Fibroblast of lung (primary cell): ENCODE measurements at regions not wholly inside any gene's neighbourhood (a gene's known extent, or its start where the extent isn't known, plus 50 kb on each side); places are given as distances from the start of the nearest gene placed in this dataset.

Experiments
- DNase-seq, 2 donors: peaks; one replicate each; pipeline versions ENCODE4 v3.0.0 to v3.0.0-alpha.2; 2010; ENCODE audit warnings: low read depth in 2 of 2
- H2AFZ ChIP-seq: 2 replicates; pipeline ENCODE4 v1.5.1; 2012; ENCODE audit warnings: low read length, control low read depth, inconsistent platforms
- H3K27ac ChIP-seq: 2 replicates; pipeline ENCODE4 v1.5.1; 2011; ENCODE audit warnings: low read length, control low read depth; ENCODE audit not compliant: insufficient read depth
- H3K27me3 ChIP-seq: 2 replicates; pipeline ENCODE4 v1.5.1; 2011; ENCODE audit warnings: mild to moderate bottlenecking, low read length; ENCODE audit not compliant: control insufficient read depth, insufficient read depth
- H3K36me3 ChIP-seq: 2 replicates; pipeline ENCODE4 v1.5.1; 2011; ENCODE audit warnings: low read length; ENCODE audit not compliant: control insufficient read depth, insufficient read depth
- H3K4me1 ChIP-seq: 2 replicates; pipeline ENCODE4 v1.5.1; 2011; ENCODE audit warnings: low read length; ENCODE audit not compliant: control insufficient read depth, insufficient read depth; ENCODE audit errors: extremely low read depth
- H3K4me2 ChIP-seq: 2 replicates; pipeline ENCODE4 v1.5.1; 2011; ENCODE audit warnings: low read length, control low read depth; ENCODE audit not compliant: insufficient read depth; ENCODE audit errors: extremely low read depth
- H3K4me3 ChIP-seq, 4 experiments: fragments of 200-600 bp in 1 of 4; sonication (generic) in 1 of 4; replicated peaks in 1 of 4; 2 replicates each; pipeline ENCODE4 v1.5.1; 2011 to 2016; ENCODE audit warnings: low read length in 4 of 4, low read depth in 3 of 4, mild to moderate bottlenecking in 3 of 4, control low read depth in 2 of 4, inconsistent platforms in 1 of 4, mixed read lengths in 1 of 4; ENCODE audit not compliant: insufficient read depth in 1 of 4; ENCODE audit errors: control extremely low read depth in 1 of 4
- H3K79me2 ChIP-seq: 2 replicates; pipeline ENCODE4 v1.5.1; 2012; ENCODE audit warnings: mild to moderate bottlenecking, low read length, inconsistent platforms; ENCODE audit not compliant: control insufficient read depth, insufficient read depth
- H3K9ac ChIP-seq: 2 replicates; pipeline ENCODE4 v1.5.1; 2011; ENCODE audit warnings: mild to moderate bottlenecking, low read length, control low read depth; ENCODE audit not compliant: insufficient read depth
- H3K9me3 ChIP-seq: 2 replicates; pipeline ENCODE4 v1.5.1; 2012; ENCODE audit warnings: low read depth, low read length; ENCODE audit not compliant: control insufficient read depth, insufficient read depth
- H4K20me1 ChIP-seq: 2 replicates; pipeline ENCODE4 v1.5.1; 2011; ENCODE audit warnings: low read length; ENCODE audit not compliant: control insufficient read depth, insufficient read depth; ENCODE audit errors: extremely low read depth
- CTCF ChIP-seq, 2 donors: IDR thresholded peaks in 1 of 2; conservative IDR thresholded peaks in 1 of 2; 1 replicate in 1 of 2; 2 replicates in 1 of 2; pipeline ENCODE4 v1.5.1; 2011 to 2012; ENCODE audit warnings: low read length in 2 of 2, control low read depth in 1 of 2, inconsistent platforms in 1 of 2, low read depth in 1 of 2, mild to moderate bottlenecking in 1 of 2
- EZH2 ChIP-seq: IDR thresholded peaks from 2 replicates; pipeline ENCODE4 v1.5.1; 2012; ENCODE audit warnings: low read length, control low read depth, mild to moderate bottlenecking; ENCODE audit errors: missing control alignments

- Histone ChIP-seq H3K4me2 (no peak overlapping the region), H3K79me2 (no peaks in the 10 kb centered on the region), H3K27ac (no peak overlapping the region), H3K9me3 (no peaks in the 10 kb centered on the region), H3K36me3 (no peaks in the 10 kb centered on the region), H3K4me3 (no peak overlapping the region), H3K27me3 (no peaks in the 10 kb centered on the region), H2AFZ (no peak overlapping the region), H3K4me1 (peaks cover 8% of the 10 kb centered on the region), H3K9ac (no peak overlapping the region), H4K20me1 (no peaks in the 10 kb centered on the region)
- DNase-seq = no peak
- TF ChIP-seq CTCF (conservative IDR thresholded peaks at IDR 0.05 in 1 of 2, IDR thresholded peaks at IDR 0.05 in 1 of 2; ENCODE audit: low read depth in 1 of 2, low read length in 2 of 2) (no peak), EZH2 (no peak)
Measured at GRCh38 chr7:46937826-46938225, 644.1 kb downstream of the TNS3 start.

DNA sequence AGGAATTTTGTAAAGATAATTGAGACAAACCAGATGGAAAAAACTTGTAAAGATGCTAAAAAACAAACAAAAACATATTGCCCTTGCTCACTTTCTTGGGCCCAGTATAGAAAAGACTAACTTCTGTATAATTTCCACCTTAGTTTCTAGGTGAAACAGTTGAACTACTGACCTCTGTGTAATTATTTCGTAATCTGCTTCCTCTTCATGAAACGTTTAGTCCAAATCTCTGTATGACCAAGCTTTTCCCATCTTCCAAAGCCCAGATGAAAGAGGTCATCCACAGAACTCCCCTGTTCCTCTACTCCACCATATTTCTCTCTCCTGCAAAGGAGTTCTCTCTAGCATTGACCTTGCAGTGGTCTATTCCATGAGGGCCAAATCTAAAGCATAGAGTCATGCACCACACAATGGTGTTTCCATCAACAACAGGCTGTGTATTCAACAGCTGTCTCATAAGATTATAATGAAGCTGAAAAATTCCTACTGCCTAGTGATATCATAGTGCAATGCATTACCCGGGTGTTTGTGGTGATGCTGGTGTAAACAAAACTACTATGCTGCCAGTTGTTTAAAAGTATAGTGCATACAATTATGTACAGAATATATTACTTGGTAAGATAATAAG, 647.6 kb downstream of the TNS3 start:
- H3K4me3 ChIP-seq = no peak overlapping the region
- H3K9ac ChIP-seq = no peak overlapping the region
- peak; percentile 34 to 50 for DNase-seq
- no peaks in the 10 kb centered on the region for H3K79me2 ChIP-seq
- no peaks in the 10 kb centered on the region for H4K20me1 ChIP-seq
- H3K4me1 ChIP-seq = peaks cover 11% of the 10 kb centered on the region
- no peak overlapping the region for H2AFZ ChIP-seq
- H3K4me2 ChIP-seq = peak overlapping the region; percentile 35
- H3K27ac ChIP-seq = no peak overlapping the region
- H3K27me3 ChIP-seq = no peaks in the 10 kb centered on the region
- H3K9me3 ChIP-seq = no peaks in the 10 kb centered on the region
- no peak for TF ChIP-seq EZH2
- TF ChIP-seq CTCF (conservative IDR thresholded peaks at IDR 0.05 in 1 of 2, IDR thresholded peaks at IDR 0.05 in 1 of 2; ENCODE audit: low read depth in 1 of 2, low read length in 2 of 2) = no peak
- no peaks in the 10 kb centered on the region for H3K36me3 ChIP-seq

DNA sequence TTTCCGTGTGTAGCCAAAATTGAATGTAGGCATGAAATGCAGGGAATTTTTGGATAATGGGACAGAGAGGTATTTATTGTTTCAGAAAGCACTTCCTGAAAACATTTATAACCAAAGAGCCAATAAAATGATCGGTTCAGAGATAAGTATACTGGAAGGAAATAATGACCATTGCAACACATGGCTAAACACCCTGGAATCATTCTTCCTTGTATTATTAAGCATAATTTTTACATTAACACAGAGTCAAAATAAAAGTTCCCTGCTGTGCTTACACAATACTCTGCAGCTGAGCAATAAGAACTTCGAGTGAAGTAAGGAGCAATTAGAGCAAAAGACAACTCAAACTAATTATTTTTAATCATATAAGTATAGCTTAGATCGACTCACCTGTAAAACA, 648.3 kb downstream of the TNS3 start:
- Histone ChIP-seq H3K27ac (no peak overlapping the region), H3K4me1 (peaks cover 13% of the 10 kb centered on the region), H4K20me1 (no peaks in the 10 kb centered on the region), H3K4me2 (no peak overlapping the region), H3K4me3 (no peak overlapping the region), H3K79me2 (no peaks in the 10 kb centered on the region), H2AFZ (no peak overlapping the region), H3K27me3 (no peaks in the 10 kb centered on the region), H3K36me3 (no peaks in the 10 kb centered on the region), H3K9ac (no peak overlapping the region), H3K9me3 (no peaks in the 10 kb centered on the region)
- TF ChIP-seq CTCF (conservative IDR thresholded peaks at IDR 0.05 in 1 of 2, IDR thresholded peaks at IDR 0.05 in 1 of 2; ENCODE audit: low read depth in 1 of 2, low read length in 2 of 2) = no peak
- no peak for TF ChIP-seq EZH2
- DNase-seq = peak; percentile 49 to 66
